ENCODE measurements at regions not wholly inside any gene's neighbourhood (a gene's known extent, or its start where the extent isn't known, plus 50 kb on each side); places are given as distances from the start of the nearest gene placed in this dataset.

DNA sequence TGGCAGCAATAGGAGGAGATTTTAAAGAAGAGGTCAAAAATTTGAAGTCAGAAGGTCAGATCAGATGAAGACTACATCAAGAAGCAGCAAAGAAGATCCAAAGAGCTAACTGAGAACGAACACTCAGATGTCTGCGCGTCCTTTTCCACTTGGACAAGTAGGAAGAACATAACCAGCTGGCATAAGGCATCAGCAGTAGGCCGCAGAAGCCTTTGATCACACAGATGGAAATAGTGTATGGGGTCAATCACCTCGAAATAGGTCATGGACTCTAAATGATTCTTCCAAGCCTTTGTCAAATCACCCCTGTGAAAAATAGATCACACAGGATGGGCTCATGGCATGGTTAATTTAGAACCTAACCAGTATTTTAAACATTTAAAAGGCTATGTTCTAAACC, 56.4 kb upstream of the TOM1L1 start:
- TF ChIP-seq, protein P1, sequence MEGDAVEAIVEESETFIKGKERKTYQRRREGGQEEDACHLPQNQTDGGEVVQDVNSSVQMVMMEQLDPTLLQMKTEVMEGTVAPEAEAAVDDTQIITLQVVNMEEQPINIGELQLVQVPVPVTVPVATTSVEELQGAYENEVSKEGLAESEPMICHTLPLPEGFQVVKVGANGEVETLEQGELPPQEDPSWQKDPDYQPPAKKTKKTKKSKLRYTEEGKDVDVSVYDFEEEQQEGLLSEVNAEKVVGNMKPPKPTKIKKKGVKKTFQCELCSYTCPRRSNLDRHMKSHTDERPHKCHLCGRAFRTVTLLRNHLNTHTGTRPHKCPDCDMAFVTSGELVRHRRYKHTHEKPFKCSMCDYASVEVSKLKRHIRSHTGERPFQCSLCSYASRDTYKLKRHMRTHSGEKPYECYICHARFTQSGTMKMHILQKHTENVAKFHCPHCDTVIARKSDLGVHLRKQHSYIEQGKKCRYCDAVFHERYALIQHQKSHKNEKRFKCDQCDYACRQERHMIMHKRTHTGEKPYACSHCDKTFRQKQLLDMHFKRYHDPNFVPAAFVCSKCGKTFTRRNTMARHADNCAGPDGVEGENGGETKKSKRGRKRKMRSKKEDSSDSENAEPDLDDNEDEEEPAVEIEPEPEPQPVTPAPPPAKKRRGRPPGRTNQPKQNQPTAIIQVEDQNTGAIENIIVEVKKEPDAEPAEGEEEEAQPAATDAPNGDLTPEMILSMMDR (IDR thresholded peaks at IDR 0.05) = no peak
- no peak for TF ChIP-seq POLR2A (IDR thresholded peaks at IDR 0.05)
